ENCODE measurements at regions not wholly inside any gene's neighbourhood (a gene's known extent, or its start where the extent isn't known, plus 50 kb on each side); places are given as distances from the start of the nearest gene placed in this dataset.

DNA sequence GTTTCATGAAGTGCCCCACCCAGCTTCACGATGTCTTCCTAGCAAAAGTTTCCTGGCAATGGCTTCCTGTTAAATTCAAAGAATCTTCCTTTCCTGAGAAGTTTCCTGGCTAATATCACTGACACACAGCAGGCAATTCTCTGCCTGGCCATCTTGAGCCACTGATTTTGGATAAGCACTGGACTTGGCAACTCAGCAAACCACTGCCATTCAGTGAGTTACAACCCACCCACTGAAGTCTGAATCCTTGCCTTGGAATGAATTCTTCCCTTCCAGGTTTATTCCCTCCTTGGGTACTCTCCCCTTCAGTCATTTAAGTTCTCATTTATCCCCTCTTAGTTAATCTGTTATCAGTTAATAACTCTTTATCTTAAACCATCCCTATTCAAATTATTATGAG lies 426.0 kb downstream of the MBD2 start:
- WGBS, 3 donors, result 69 to 84% (median 82%) methylated on average over 1 of the region's 1 CpG
- Histone ChIP-seq H3K36me3 (no peaks in the 10 kb centered on the region), H3K27me3 (no peaks in the 10 kb centered on the region), H3K4me3 (no peak overlapping the region), H3K27ac (no peak overlapping the region), H3K9me3 (no peaks in the 10 kb centered on the region), H3K4me1 (ENCODE audit: insufficient read depth) (no peaks in the 10 kb centered on the region)
- no peak for DNase-seq
- TF ChIP-seq, protein P1, sequence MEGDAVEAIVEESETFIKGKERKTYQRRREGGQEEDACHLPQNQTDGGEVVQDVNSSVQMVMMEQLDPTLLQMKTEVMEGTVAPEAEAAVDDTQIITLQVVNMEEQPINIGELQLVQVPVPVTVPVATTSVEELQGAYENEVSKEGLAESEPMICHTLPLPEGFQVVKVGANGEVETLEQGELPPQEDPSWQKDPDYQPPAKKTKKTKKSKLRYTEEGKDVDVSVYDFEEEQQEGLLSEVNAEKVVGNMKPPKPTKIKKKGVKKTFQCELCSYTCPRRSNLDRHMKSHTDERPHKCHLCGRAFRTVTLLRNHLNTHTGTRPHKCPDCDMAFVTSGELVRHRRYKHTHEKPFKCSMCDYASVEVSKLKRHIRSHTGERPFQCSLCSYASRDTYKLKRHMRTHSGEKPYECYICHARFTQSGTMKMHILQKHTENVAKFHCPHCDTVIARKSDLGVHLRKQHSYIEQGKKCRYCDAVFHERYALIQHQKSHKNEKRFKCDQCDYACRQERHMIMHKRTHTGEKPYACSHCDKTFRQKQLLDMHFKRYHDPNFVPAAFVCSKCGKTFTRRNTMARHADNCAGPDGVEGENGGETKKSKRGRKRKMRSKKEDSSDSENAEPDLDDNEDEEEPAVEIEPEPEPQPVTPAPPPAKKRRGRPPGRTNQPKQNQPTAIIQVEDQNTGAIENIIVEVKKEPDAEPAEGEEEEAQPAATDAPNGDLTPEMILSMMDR (IDR thresholded peaks at IDR 0.05), result no peak
- TF ChIP-seq EP300 (IDR thresholded peaks at IDR 0.05) (no peak), POLR2A (IDR thresholded peaks at IDR 0.05) (no peak)
- intact Hi-C loops (cut with DNase I), result no loop called here

DNA sequence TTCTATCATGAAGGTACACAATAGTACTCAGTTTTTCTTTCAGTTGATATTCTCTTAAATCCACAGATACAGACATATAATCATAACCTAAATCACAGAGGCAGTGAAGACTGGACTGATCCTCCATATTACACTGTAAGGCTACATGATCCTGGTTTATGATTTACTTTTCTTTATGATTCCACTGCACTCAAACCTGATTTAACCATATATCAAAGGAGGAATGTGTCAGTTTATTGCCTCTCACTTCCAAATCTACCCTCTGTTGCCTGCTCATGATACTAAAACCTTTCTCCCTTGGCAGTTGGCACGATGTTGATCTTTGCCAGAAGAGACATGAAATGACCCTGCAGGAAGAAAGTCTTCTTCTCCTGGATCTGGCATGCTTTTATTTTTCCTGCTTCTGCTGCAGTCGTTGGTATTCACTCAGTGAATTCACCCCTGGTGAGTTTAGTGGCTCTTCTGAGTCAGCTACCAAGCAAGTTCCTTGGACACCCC lies 426.4 kb downstream of the MBD2 start:
- Histone ChIP-seq H3K36me3 (no peaks in the 10 kb centered on the region), H3K9me3 (no peaks in the 10 kb centered on the region), H3K27ac (no peak overlapping the region), H3K4me1 (ENCODE audit: insufficient read depth) (no peaks in the 10 kb centered on the region), H3K27me3 (no peaks in the 10 kb centered on the region), H3K4me3 (no peak overlapping the region)
- no peak for TF ChIP-seq EP300 (IDR thresholded peaks at IDR 0.05)
- TF ChIP-seq POLR2A (IDR thresholded peaks at IDR 0.05), result no peak
- TF ChIP-seq, protein P1 (IDR thresholded peaks at IDR 0.05), result no peak
- WGBS, 3 donors, result 63 to 77% (median 68%) methylated on average over 2 of the region's 2 CpGs
- intact Hi-C loops (cut with DNase I), result no loop called here
- DNase-seq, result no peak

DNA sequence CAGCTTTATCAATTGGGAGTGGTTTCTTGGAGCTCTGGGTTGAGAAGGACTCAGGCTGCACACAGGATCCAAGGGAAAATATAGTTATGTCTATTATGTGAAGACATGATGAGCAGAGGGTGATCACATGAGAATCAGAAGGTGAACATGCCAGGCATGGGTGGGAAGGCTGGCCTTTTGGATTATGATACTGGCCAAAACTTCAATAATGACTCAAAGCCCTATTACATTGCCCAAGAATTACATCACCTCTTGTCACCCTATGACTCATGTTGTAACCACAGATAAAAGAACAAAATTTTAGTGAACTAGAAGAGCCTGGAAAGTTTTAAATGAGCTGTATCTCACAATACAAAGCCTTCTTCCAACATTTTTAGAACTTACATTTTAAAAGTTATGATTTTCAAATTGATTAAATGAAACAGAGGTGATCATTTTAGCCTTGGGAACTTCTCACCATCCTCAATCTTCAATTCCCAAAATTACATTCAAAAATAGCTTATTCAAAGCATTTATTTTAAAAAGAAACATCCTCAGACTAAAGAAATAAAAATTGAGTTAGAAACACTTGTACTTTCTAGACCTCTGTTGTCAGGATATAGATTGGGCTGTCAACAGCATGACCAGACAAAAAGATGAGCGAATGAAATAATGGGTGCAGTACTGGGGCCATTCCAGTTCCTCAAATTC lies 428.3 kb downstream of the MBD2 start:
- Histone ChIP-seq H3K4me3 (no peak overlapping the region), H3K4me1 (ENCODE audit: insufficient read depth) (no peaks in the 10 kb centered on the region), H3K9me3 (no peaks in the 10 kb centered on the region), H3K27me3 (no peaks in the 10 kb centered on the region), H3K27ac (no peak overlapping the region), H3K36me3 (no peaks in the 10 kb centered on the region)
- DNase-seq, result no peak
- intact Hi-C loops (cut with DNase I), result no loop called here
- WGBS, 3 donors, result 86 to 97% (median 87%) methylated on average over 1 of the region's 1 CpG
- no peak for TF ChIP-seq EP300 (IDR thresholded peaks at IDR 0.05)

DNA sequence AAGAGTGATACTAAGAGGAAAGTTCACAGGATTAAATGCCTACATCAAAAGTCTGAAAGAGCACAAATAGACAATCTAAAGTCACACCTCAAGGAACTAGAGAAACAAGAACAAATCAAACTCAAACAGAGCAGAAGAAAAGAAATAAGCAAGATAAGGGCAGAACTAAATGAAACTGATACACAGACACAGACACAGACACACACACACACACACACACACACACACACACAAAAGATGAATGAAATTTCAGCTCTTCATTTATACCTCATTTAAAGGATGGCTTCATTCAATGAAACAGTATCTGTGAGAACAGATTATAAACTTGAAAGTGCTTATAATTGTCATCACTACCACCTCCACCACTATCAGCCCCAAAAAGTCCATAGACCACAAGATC lies 428.9 kb downstream of the MBD2 start:
- no peak overlapping the region for H3K27ac ChIP-seq
- no peak overlapping the region for H3K4me3 ChIP-seq
- no peak for TF ChIP-seq POLR2A (IDR thresholded peaks at IDR 0.05)
- TF ChIP-seq, protein P1 (IDR thresholded peaks at IDR 0.05), result no peak
- no peak for TF ChIP-seq EP300 (IDR thresholded peaks at IDR 0.05)
- intact Hi-C loops (cut with DNase I), result no loop called here
- no peaks in the 10 kb centered on the region for H3K4me1 ChIP-seq (ENCODE audit: insufficient read depth)
- no peaks in the 10 kb centered on the region for H3K36me3 ChIP-seq
- H3K27me3 ChIP-seq, result no peaks in the 10 kb centered on the region
- DNase-seq, result no peak
- no peaks in the 10 kb centered on the region for H3K9me3 ChIP-seq

DNA sequence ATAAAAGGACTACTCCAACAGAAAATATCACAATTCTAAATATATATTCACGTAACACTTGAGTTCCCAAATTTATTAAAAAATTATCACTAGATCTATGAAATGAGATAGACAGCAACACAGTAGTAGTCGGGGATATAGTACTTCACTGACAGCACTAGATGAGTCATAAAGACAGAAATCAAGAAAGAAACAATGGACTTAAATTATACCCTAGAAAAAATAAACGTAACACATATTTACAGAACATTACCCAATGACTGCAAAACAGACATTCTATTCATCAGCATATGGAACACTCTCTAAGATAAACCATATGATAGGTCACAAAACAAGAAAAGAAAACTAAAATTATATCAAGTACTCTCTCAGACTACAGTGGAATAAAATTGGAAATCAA lies 429.4 kb downstream of the MBD2 start:
- TF ChIP-seq POLR2A (IDR thresholded peaks at IDR 0.05) (no peak), EP300 (IDR thresholded peaks at IDR 0.05) (no peak)
- TF ChIP-seq, protein P1 (IDR thresholded peaks at IDR 0.05), result no peak

More for the DNA sequence above, 429.4 kb downstream of the MBD2 start:
- intact Hi-C loops (cut with DNase I), result no loop called here
- no peaks in the 10 kb centered on the region for H3K27me3 ChIP-seq
- WGBS, 3 donors, result 85 to 89% (median 85%) methylated on average over 3 of the region's 3 CpGs
- H3K36me3 ChIP-seq, result no peaks in the 10 kb centered on the region
- H3K4me3 ChIP-seq, result no peak overlapping the region
- H3K9me3 ChIP-seq, result no peaks in the 10 kb centered on the region
- no peaks in the 10 kb centered on the region for H3K4me1 ChIP-seq (ENCODE audit: insufficient read depth)
- no peak for DNase-seq
- H3K27ac ChIP-seq, result no peak overlapping the region

Measured in ovary (tissue), 7 donors.